Activated CD8-positive, alpha-beta memory T cell treated with anti-CD3 and anti-CD28 coated beads, Interleukin-2, amount 50 U/mL, for 4 hours (primary cell): ENCODE measurements at regions not wholly inside any gene's neighbourhood (a gene's known extent, or its start where the extent isn't known, plus 50 kb on each side); places are given as distances from the start of the nearest gene placed in this dataset.
"Not testable (repeated sequence)": the region's sequence is repeated elsewhere in the genome, so short reads cannot be mapped to it uniquely, and the experiment has no call there.

Source experiments
- DNase-seq: peaks from one replicate; pipeline ENCODE4 v3.0.0-alpha.2; 2020

GRCh38 chr20:30164389-30164788, 1093.1 kb upstream of the DEFB115 start:
- DNase-seq: not testable (repeated sequence)

GRCh38 chr20:30167540-30167939, 1089.9 kb upstream of the DEFB115 start:
- DNase-seq: no peak

- DNase-seq: peak; percentile 20
Observed at GRCh38 chr20:30168025-30168799, 1089.3 kb upstream of the DEFB115 start.

GRCh38 chr20:30168800-30169138, 1088.7 kb upstream of the DEFB115 start:
- DNase-seq: no peak

DNA sequence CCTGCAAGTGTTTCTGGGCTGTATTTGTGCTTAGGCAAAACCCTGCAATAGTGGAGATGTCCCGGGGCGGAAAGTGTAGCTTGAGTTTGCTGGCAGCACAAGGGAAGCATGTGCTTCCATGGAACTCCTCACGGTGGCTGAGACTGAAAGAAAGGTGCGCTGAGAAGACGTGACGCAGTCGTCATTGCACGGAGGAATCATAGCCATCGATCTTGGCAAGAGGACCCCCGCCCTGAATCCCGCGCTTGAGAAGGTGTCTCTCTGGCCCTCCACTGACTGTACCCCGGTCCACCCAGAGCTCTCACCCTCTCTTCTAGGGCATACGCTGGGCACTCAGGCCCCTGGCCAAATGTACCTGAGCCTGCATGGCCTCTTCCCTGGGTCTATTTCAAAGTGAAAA, 1081.8 kb upstream of the DEFB115 start:
- DNase-seq: no peak

GRCh38 chr20:30183124-30183523, 1074.3 kb upstream of the DEFB115 start:
- DNase-seq: not testable (repeated sequence)

DNA sequence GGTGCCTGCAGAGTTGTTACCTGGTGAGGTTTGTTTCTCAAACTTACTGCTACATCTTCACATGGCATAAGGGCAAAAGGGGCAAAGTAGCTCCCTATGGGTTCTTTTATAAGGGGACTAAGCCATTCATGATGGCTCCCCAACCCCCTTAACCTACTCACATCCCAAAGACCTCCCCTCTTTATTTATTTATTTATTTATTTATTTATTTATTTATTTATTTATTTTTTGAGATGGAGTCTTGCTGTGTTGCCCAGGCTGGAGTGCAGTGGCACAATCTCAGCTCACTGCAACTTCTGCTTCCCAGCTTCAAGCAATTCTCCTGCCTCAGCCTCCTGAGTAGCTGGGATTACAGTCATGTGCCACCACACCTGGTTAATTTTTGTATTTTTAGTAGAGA, 1065.7 kb upstream of the DEFB115 start:
- not testable (repeated sequence) for DNase-seq

GRCh38 chr20:30234477-30234876, 1023.0 kb upstream of the DEFB115 start:
- DNase-seq: not testable (repeated sequence)

DNA sequence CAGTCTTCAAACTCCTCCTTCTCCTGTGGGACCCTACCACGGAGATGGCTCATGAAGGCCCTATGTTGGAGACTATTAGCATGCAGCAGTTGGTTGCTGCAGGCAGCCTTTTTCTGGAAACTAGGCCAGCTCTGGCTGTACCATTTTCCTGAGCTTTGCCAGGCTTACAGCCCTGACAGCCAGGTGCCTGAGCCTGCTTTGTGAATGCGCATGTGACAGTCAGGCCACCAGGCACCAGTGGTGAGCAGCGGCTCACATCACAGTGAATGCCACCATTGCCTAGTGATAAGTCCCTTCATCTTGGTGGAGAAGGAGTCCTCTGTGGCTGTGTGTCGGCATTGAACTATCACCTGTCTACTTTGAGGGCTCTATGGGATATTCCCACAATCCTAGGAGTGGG, 982.4 kb upstream of the DEFB115 start:
- DNase-seq: not testable (repeated sequence)

DNA sequence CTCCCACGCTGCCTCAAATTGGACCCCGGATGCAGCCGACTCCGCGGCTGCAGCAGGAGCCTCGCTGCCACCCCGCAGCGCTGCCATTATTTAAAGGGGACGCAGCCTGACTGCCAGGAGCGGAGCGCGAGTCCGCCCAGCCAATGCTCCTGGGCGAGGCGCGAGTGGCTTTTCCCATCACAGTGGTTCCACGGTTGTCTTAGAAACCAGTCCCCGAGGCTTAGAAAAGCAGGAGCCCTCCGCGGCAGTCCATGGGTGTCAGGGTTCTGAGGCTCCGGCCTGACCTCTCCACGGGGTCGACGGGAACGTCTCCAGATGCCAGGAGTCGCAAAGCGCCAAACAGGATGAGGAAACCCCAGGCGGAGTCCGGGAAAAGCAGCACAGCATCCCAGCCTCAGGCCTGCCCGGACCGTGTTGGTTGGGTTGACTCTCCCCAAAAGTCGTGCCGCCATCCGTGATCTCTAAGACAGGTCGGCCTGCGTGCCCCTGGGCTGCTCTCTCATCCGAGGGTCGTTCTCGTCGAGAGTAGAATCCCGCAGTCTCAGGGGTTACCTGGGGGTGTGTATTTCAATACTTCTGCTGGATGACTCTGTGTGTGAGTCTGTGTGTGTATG, 975.8 kb upstream of the DEFB115 start:
- no peak for DNase-seq

- peak; percentile 66 for DNase-seq
Observed at GRCh38 chr20:30283476-30284280, 973.8 kb upstream of the DEFB115 start.

DNA sequence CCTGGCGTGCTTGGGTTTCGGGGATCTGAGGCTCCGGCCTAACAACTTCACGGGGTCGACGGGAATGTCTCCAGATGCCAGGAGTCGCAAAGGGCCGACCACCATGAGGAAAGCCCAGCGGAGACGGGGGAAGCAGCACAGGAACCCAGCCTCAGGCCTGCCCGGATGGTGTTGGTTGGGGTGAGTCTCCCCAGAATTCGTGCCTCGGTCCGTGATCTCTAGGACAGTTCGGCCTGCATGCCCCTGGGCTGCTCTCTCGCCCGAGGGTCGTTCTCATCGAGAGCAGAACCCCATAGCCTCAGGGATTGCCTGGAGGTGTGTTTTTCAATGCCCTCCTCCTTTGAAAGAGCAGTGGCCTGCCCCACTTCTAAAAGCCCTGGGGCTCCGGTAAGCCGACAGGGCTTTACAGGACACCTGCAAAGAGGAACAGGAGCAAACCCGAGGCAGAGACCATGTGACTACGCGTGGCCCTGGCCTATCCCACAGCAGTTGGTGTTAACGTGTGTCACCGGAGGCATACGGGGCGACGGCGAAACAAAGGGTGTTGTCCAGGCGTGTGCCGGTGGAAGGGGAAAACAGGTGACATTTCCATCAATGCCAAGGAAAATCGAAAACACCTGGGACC, 973.1 kb upstream of the DEFB115 start:
- DNase-seq: no peak

GRCh38 chr20:30285677-30286076, 971.8 kb upstream of the DEFB115 start:
- DNase-seq: no peak

- no peak for DNase-seq
Observed at GRCh38 chr20:30286157-30286556, 971.3 kb upstream of the DEFB115 start.

DNA sequence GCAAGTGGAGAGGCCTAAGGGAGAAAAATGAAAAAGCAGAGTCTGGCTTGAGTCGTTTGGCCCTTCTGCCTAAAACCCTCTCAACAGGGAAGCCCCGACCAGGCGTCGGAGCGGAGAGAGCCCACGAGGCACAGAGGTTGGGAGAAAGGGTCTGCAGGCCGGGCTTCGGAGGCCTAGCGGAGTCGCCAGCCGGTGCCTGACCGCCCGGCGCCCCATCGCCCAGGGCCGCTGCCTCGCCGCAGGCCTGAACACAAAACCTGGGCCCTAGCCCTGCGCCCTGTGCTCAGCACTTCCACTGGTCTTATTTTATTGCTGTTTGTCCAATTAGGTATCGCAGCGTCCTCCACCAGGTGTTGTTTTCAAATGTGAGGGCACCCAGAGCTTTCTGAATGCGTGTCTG, 970.0 kb upstream of the DEFB115 start:
- DNase-seq: not testable (repeated sequence)

DNA sequence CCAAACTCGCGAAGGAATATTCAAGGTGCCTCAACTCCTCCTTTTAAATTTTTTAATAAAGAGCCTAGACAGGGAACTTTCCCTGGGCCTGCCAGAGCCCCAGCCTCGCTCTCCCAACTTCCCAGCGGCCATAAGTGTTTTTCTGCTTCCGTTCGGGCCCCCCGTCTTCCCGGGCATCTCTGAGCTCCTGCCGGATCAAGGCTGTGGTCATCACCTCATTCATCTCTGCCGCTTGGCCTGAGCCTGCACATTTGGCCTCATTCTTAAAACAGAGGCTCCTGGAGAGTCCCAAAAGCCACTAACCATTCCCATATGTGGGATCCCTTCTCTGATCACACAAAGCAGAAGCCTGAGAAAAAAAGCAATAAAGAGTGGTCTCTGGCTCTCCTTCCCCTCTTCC, 969.1 kb upstream of the DEFB115 start:
- no peak for DNase-seq

- not testable (repeated sequence) for DNase-seq
Observed at GRCh38 chr20:30289049-30289448, 968.4 kb upstream of the DEFB115 start.

- DNase-seq: not testable (repeated sequence)
Observed at GRCh38 chr20:30289711-30290141, 967.7 kb upstream of the DEFB115 start.

DNA sequence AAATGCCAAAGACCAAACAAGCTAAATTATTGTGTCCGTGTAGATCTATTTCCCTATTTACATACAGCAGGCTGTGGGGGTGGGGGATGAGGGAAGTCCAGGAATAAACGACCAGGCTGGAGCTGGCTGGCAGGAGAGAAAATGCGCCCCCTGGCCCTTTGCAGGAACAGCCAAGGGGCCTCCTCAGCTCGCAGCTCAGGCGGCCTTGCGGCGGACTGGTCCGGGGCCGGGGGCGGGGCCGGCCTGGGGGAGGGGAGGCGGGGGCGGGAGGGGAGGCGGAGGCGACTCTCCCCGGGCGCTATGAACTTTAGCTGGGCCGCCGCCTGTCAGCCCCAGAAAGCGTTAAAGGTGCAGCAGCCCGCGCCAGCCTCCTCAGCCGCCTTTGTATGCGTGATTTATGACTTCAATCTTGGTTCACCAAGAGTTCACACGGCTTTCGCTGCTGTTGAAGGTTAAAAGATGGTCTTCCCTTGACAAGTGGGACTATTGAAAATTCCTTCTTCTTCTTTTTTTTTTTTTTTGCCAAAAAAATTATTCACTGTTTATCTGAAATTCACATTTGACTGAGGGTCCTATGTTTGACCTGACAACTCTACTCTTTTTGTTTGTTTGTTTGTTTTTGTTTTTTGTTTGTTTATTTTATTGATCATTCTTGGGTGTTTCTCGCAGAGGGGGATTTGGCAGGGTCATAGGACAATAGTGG, 967.0 kb upstream of the DEFB115 start:
- not testable (repeated sequence) for DNase-seq

DNA sequence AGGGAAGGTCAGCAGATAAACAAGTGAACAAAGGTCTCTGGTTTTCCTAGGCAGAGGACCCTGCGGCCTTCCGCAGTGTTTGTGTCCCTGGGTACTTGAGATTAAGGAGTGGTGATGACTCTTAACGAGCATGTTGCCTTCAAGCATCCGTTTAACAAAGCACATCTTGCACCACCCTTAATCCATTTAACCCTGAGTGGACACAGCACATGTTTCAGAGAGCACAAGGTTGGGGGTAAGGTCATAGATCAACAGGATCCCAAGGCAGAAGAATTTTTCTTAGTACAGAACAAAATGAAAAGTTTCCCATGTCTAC, 966.4 kb upstream of the DEFB115 start:
- not testable (repeated sequence) for DNase-seq

DNA sequence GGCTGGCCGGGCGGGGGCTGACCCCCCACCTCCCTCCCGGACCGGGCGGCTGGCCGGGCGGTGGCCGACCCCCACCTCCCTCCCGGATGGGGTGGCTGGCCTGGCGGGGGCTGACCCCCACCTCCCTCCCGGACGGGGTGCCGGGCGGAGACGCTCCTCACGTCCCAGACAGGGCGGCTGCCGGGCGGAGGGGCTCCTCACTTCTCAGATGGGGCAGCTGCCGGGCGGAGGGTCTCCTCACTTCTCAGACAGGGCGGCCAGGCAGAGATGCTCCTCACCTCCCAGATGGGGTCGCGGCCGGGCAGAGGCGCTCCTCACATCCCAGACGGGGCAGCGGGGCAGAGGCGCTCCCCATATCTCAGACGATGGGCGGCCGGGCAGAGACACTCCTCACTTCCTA, 965.8 kb upstream of the DEFB115 start:
- not testable (repeated sequence) for DNase-seq

DNA sequence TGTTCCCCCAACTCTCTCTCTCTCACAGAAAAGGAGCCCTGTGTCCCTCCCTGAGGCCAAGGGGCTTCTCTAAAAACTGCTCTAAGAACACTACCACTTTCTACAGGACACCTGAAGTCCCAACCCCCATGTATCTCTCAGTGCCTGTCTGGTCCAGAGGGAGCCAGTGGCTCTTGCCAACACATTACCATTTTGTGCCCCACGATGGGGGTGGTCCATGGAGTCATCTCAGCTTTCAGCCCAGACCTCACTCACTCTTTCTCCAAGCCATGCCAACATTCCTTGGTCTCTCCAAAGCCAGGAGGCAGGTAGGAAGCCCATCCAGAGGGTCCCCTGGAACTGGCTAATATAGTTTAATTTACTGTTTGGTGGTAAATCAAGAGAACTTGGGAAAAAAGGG, 962.1 kb upstream of the DEFB115 start:
- DNase-seq: not testable (repeated sequence)

DNA sequence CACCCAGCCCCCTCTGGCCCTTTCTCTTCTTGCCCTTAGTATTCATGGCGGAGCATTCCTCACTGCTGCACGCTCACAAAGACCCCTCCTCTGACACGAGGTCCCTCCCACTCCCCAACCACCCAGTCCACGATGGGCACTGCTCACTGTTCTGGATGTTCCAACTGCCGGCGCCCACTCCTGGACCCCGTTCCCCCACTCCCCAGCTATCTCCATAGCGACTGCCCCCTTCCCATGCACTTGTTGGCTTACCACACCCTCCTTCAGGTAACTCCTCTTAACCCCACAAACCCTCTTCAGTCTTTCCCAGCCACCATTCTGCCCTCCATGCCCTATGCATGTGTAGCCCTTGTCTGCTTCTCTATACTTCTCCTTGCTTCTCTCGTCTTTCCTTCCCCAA, 961.5 kb upstream of the DEFB115 start:
- DNase-seq: not testable (repeated sequence)
